CD4-positive, alpha-beta T cell treated with Interleukin-15 for 4 hours (primary cell): ENCODE measurements at regions not wholly inside any gene's neighbourhood (a gene's known extent, or its start where the extent isn't known, plus 50 kb on each side); places are given as distances from the start of the nearest gene placed in this dataset.

ENCODE experiments used
- DNase-seq: peaks from one replicate; pipeline ENCODE4 v3.0.0-alpha.2; 2020; ENCODE audit warnings: low spot score

- no peak for DNase-seq
These were observed 292.2 kb upstream of the MC4R start for GRCh38 chr18:60664736-60665135.

GRCh38 chr18:60667016-60667415 lies 294.4 kb upstream of the MC4R start:
- no peak for DNase-seq

- no peak for DNase-seq
These were observed 296.0 kb upstream of the MC4R start for GRCh38 chr18:60668583-60668982.

GRCh38 chr18:60669938-60670337 lies 297.4 kb upstream of the MC4R start:
- no peak for DNase-seq

GRCh38 chr18:60671021-60671420 lies 298.4 kb upstream of the MC4R start:
- DNase-seq: no peak

GRCh38 chr18:60675126-60675525 lies 302.6 kb upstream of the MC4R start:
- DNase-seq: no peak

GRCh38 chr18:60675801-60676200 lies 303.2 kb upstream of the MC4R start:
- no peak for DNase-seq

- DNase-seq: no peak
These were observed 304.2 kb upstream of the MC4R start for GRCh38 chr18:60676815-60677214.

GRCh38 chr18:60684843-60685513 lies 312.4 kb upstream of the MC4R start:
- no peak for DNase-seq

GRCh38 chr18:60686142-60686541 lies 313.6 kb upstream of the MC4R start:
- DNase-seq: no peak

GRCh38 chr18:60691061-60691460 lies 318.5 kb upstream of the MC4R start:
- no peak for DNase-seq

GRCh38 chr18:60693426-60693825 lies 320.9 kb upstream of the MC4R start:
- DNase-seq: no peak

GRCh38 chr18:60698901-60699300 lies 326.3 kb upstream of the MC4R start:
- DNase-seq: no peak

- DNase-seq: no peak
These were observed 350.2 kb upstream of the MC4R start for GRCh38 chr18:60722742-60723141.

- no peak for DNase-seq
These were observed 359.6 kb upstream of the MC4R start for GRCh38 chr18:60732143-60732542.

GRCh38 chr18:60739212-60739611 lies 366.6 kb upstream of the MC4R start:
- no peak for DNase-seq

GRCh38 chr18:60740313-60740712 lies 367.7 kb upstream of the MC4R start:
- DNase-seq: no peak

- no peak for DNase-seq
These were observed 373.9 kb upstream of the MC4R start for GRCh38 chr18:60746491-60746890.

GRCh38 chr18:60746919-60747318 lies 374.3 kb upstream of the MC4R start:
- DNase-seq: no peak

- DNase-seq: no peak
These were observed 381.2 kb upstream of the MC4R start for GRCh38 chr18:60753753-60754152.

- no peak for DNase-seq
These were observed 381.9 kb upstream of the MC4R start for GRCh38 chr18:60754413-60755009.

- DNase-seq: no peak
These were observed 382.6 kb upstream of the MC4R start for GRCh38 chr18:60755134-60755533.

GRCh38 chr18:60775978-60776377 lies 403.4 kb upstream of the MC4R start:
- no peak for DNase-seq

GRCh38 chr18:60784161-60784560 lies 411.6 kb upstream of the MC4R start:
- DNase-seq: no peak
